Lower leg skin (tissue), 4 donors: ENCODE measurements at regions not wholly inside any gene's neighbourhood (a gene's known extent, or its start where the extent isn't known, plus 50 kb on each side); places are given as distances from the start of the nearest gene placed in this dataset.

ENCODE experiments used
- DNase-seq, 2 donors: peaks; one replicate each; pipeline ENCODE4 v3.0.0-alpha.2; 2019; ENCODE audit warnings: low spot score in 2 of 2
- H3K4me3 ChIP-seq: fragments of 200-600 bp; sonication (generic); 2 replicates; pipeline ENCODE4 v1.5.1; 2017; ENCODE audit warnings: mild to moderate bottlenecking, low read depth; ENCODE audit not compliant: poor library complexity, severe bottlenecking
- CTCF ChIP-seq, 3 donors: fragments of 450-650 bp; IDR thresholded peaks; one replicate each; pipeline ENCODE4 v1.5.1; 2016; ENCODE audit warnings: antibody characterized with exemption in 3 of 3, mild to moderate bottlenecking in 3 of 3, moderate library complexity in 2 of 3
- POLR2A ChIP-seq, 2 donors: fragments of 450-650 bp; IDR thresholded peaks; one replicate each; pipeline ENCODE4 v1.6.1; 2016 to 2017; ENCODE audit warnings: antibody characterized with exemption in 2 of 2, mild to moderate bottlenecking in 1 of 2, moderate library complexity in 1 of 2
- WGBS, 2 donors: methylation state at CpG; one replicate each; pipeline ENCODE4 v1.1.5; 2018; 5-methylcytosine and 5-hydroxymethylcytosine counted together
- intact Hi-C: fragments of 100-400 bp; cut with DNase I; formaldehyde crosslinking; loops from one replicate; pipeline ENCODE4 v1.15.0; 2023; ENCODE audit warnings: low total_unique reads

GRCh38 chr10:4443419-4443818, 382.6 kb upstream of the AKR1E2 start:
- no peak for TF ChIP-seq POLR2A (IDR thresholded peaks at IDR 0.05)
- no peak overlapping the region for H3K4me3 ChIP-seq
- WGBS, 2 donors = 93 to 100% methylated on average over 1 of the region's 1 CpG
- intact Hi-C loops = no loop called here
- no peak for DNase-seq

- intact Hi-C loops = no loop called here
- no peak for DNase-seq
- 92 to 93% methylated on average over 4 of the region's 4 CpGs for WGBS, 2 donors
- TF ChIP-seq POLR2A (IDR thresholded peaks at IDR 0.05) = no peak
- no peak for TF ChIP-seq CTCF (IDR thresholded peaks at IDR 0.05)
- no peak overlapping the region for H3K4me3 ChIP-seq
Measured at GRCh38 chr10:4442296-4442695, 383.7 kb upstream of the AKR1E2 start.

DNA sequence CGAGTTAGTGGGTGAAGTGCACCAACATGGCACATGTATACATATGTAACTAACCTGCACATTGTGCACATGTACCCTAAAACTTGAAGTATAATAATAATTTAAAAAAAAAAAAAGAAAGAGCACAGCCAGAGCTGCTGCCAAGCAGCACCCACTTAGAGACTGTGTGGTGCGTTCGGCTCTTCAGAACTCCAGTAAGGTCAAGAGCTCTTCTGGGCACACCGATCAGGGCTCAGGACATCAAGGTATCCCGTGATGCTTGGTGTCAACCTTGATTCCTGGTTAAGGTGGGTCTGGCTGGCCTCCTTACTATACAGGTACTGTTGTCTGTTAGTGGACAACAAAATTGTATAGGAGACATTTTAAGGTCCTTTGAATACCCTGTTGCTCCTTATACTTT, 385.7 kb upstream of the AKR1E2 start:
- DNase-seq = no peak
- 95 to 97% methylated on average over 5 of the region's 5 CpGs for WGBS, 2 donors
- TF ChIP-seq CTCF (IDR thresholded peaks at IDR 0.05) (no peak), POLR2A (IDR thresholded peaks at IDR 0.05) (no peak)
- no peak overlapping the region for H3K4me3 ChIP-seq
- intact Hi-C loops = no loop called here

DNA sequence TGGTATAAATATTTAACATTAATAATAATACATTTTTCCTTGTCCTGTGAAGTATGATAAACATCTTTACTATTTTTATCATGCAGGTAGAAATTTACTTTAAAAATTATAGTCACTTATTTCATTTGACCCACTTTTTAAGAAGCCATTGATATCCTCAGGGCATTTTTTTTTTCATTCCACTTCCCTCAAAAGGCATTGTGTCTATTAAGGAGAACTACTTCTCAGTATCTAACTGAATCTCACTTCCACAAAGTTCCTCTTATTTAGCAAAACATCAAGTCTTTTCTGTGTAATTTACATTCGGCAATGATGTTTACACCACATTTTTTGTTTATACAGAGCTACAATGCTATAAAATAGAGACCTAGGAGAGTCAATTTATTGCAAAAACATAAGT, 388.2 kb upstream of the AKR1E2 start:
- TF ChIP-seq POLR2A (IDR thresholded peaks at IDR 0.05) (no peak), CTCF (IDR thresholded peaks at IDR 0.05) (no peak)
- intact Hi-C loops = no loop called here
- no peak overlapping the region for H3K4me3 ChIP-seq
- WGBS, 2 donors = 68 to 73% methylated on average over 1 of the region's 1 CpG
- no peak for DNase-seq

- DNase-seq = no peak
- WGBS, 2 donors = 89 to 90% methylated on average over 7 of the region's 7 CpGs
- intact Hi-C loops = no loop called here
Measured at GRCh38 chr10:4437061-4437460, 388.9 kb upstream of the AKR1E2 start.

DNA sequence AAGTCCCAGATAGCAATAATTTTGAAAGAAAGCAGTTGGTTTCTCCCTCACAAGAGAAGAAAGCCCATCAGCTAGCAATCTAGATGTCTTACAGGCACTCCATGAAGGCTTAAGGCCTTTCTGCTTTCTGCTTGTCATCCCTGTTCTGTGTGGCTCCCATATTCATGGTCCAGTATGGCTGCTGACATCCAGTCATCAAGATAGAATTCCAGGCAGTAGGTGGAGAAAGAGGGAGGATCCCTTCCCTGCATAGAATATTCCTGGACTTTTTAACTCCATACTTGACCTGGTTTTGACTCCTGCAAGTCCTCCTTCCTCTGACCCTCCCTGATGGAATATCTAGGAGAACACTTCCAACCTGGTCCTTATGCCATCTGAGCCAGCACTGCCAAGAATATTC, 389.9 kb upstream of the AKR1E2 start:
- TF ChIP-seq CTCF (IDR thresholded peaks at IDR 0.05) (no peak), POLR2A (IDR thresholded peaks at IDR 0.05) (no peak)
- no peak for DNase-seq
- intact Hi-C loops = no loop called here
- no peak overlapping the region for H3K4me3 ChIP-seq

More at GRCh38 chr10:4437061-4437460, 388.9 kb upstream of the AKR1E2 start:
- TF ChIP-seq CTCF (IDR thresholded peaks at IDR 0.05) (no peak), POLR2A (IDR thresholded peaks at IDR 0.05) (no peak)
- H3K4me3 ChIP-seq = no peak overlapping the region
